AG04450 (cell line): ENCODE measurements at regions not wholly inside any gene's neighbourhood (a gene's known extent, or its start where the extent isn't known, plus 50 kb on each side); places are given as distances from the start of the nearest gene placed in this dataset.

Source experiments
- CTCF ChIA-PET: fragments of 300-600, 350-600 bp; formaldehyde crosslinking; extraction: SDS; loops from one replicate; lab custom pipeline; 2022; ENCODE audit warnings: antibody characterized with exemption, inconsistent platforms; lab: Charles Lee
- POLR2A ChIA-PET: fragments of 350-600 bp; formaldehyde crosslinking; extraction: SDS; loops from one replicate; lab custom pipeline; 2021; ENCODE audit warnings: antibody characterized with exemption, inconsistent platforms; lab: Yijun Ruan, JAX
- DNase-seq: peaks from one replicate; pipeline ENCODE4 v3.0.0-alpha.2; 2011; ENCODE audit warnings: low read depth, low spot score
- H3K27ac ChIP-seq: one replicate; pipeline ENCODE4 v1.5.1; 2012; ENCODE audit warnings: low read depth, low read length, control low read depth
- H3K27me3 ChIP-seq: one replicate; pipeline ENCODE4 v1.6.0; 2012; ENCODE audit warnings: low read length; ENCODE audit not compliant: control insufficient read depth, insufficient read depth
- H3K4me3 ChIP-seq: 2 replicates; pipeline ENCODE4 v1.5.1; 2011; ENCODE audit warnings: mild to moderate bottlenecking, low read depth, low read length, control low read depth
- H3K9me3 ChIP-seq: 2 replicates; pipeline ENCODE4 v1.5.1; 2012; ENCODE audit warnings: low read length; ENCODE audit not compliant: control insufficient read depth, insufficient read depth
- CTCF ChIP-seq: IDR thresholded peaks from 2 replicates; pipeline ENCODE4 v1.5.1; 2011; ENCODE audit warnings: low read depth, low read length, control low read depth, inconsistent platforms

DNA sequence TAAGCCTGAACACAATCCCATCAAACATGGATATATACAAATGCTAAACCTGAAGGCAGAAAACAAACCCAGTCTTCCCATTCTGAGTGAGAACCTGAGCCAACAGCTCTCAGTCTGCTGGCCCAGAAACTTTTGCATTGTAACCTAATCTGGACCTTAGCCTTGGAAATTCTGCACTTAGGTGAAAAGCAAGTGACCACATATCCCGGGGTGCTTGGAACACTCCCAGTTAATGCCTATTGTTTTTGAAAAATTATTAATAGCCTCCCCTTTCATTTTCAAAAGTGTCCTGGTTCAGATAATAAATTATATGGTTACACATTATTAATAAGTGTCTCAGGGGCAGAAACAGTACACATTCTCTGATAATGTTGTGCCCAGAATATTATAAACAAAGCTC is 228.3 kb upstream of the TARS1 start:
- POLR2A ChIA-PET, result no interaction called here
- CTCF ChIA-PET, result no interaction called here
- DNase-seq, result no peak

GRCh38 chr5:33212900-33213299 is 227.9 kb upstream of the TARS1 start:
- no peak overlapping the region for H3K4me3 ChIP-seq
- POLR2A ChIA-PET, result no interaction called here
- 0 out of 2 replicates have a peak, but pooled peaks cover 2% of the 10 kb centered on the region for H3K9me3 ChIP-seq
- DNase-seq, result no peak
- no peak for TF ChIP-seq CTCF
- CTCF ChIA-PET, result no interaction called here
- H3K27ac ChIP-seq, result no peak overlapping the region
- H3K27me3 ChIP-seq, result no peaks in the 10 kb centered on the region

More for the DNA sequence above, 228.3 kb upstream of the TARS1 start:
- no peak for TF ChIP-seq CTCF
- Histone ChIP-seq H3K27ac (no peak overlapping the region), H3K27me3 (no peaks in the 10 kb centered on the region), H3K4me3 (no peak overlapping the region), H3K9me3 (0 out of 2 replicates have a peak, but pooled peaks cover 2% of the 10 kb centered on the region)

GRCh38 chr5:33223563-33224284 is 217.0 kb upstream of the TARS1 start:
- Histone ChIP-seq H3K9me3 (no peaks in the 10 kb centered on the region), H3K4me3 (no peak overlapping the region), H3K27ac (no peak overlapping the region), H3K27me3 (no peaks in the 10 kb centered on the region)
- TF ChIP-seq CTCF, result no peak
- ChIA-PET POLR2A (no interaction called here), CTCF (interaction anchor here (1.0 kb wide), 1 partner anchor 76 kb away, joined by 4 read pairs; no protein-coding TSS in a partner anchor)
- DNase-seq, result no peak

DNA sequence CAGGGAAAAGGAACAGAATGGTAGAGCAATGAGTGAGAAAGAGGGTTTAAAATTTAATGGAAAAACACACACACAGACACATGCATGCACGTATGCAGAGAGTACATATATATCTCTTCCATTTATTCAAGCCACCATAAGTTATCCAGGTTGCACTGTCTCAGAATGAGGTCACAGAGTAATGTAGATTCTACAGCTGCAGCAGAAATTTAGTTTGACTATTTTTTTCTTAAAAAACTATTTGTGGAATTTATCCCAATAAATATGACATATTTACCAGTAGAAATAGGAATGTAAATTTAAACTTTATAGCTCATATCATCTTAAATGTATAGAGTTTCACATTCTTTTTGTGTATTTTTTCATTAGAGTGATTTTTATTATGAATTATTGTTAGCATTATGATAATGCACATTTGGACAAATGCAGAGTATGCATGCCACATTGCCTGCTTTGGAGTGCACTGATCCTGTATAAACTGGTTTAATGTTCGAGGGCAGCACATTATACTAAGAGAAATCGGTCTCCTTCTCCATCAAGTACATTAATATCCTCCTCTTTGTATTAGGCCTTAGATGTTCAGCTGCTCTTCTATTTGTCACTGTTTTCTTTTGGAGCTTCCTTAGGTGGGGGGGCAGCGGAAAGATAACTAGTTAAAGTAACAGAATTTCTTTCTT is 216.3 kb upstream of the TARS1 start:
- no peak overlapping the region for H3K4me3 ChIP-seq
- H3K27me3 ChIP-seq, result no peaks in the 10 kb centered on the region
- H3K27ac ChIP-seq, result no peak overlapping the region
- no peaks in the 10 kb centered on the region for H3K9me3 ChIP-seq
- no peak for TF ChIP-seq CTCF
- CTCF ChIA-PET, result interaction anchor here (0.8 to 1.0 kb wide), 2 partner anchors 44 to 75 kb away, joined by 3 to 4 read pairs; no protein-coding TSS in a partner anchor
- POLR2A ChIA-PET, result no interaction called here
- no peak for DNase-seq

DNA sequence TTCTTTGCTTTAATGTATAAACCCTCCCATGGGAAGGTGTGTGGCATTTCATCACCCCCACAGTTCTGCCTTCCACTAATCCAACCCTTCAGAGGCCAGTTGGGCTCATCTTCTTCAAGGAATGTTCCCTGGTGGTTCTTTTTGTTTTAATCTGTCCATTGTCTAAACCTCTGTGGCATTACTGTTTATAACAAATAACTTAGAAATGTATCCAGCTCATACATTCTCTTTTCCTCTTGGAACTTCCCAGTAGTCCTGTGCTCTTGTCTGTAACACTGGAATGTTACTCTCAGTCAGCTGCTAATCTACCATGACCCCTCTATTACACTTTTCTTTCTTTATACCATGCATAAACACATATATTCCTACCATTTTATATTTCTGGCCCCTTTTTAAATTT is 213.5 kb upstream of the TARS1 start:
- DNase-seq, result no peak

More for the DNA sequence above, 213.5 kb upstream of the TARS1 start:
- ChIA-PET POLR2A (no interaction called here), CTCF (no interaction called here)
- no peak for TF ChIP-seq CTCF
- Histone ChIP-seq H3K27me3 (no peaks in the 10 kb centered on the region), H3K4me3 (no peak overlapping the region), H3K9me3 (no peaks in the 10 kb centered on the region), H3K27ac (no peak overlapping the region)
